GM12873 (cell line): ENCODE measurements at regions not wholly inside any gene's neighbourhood (a gene's known extent, or its start where the extent isn't known, plus 50 kb on each side); places are given as distances from the start of the nearest gene placed in this dataset.

Experiments
- CTCF ChIP-seq: IDR thresholded peaks from 2 replicates; pipeline ENCODE4 v1.5.1; 2012; ENCODE audit warnings: low read depth, mild to moderate bottlenecking, moderate library complexity, low read length, control low read depth; ENCODE audit not compliant: insufficient read depth; ENCODE audit errors: missing control alignments

- TF ChIP-seq CTCF: no peak
Observed at GRCh38 chr2:195300631-195301030, 356.4 kb upstream of the SLC39A10 start.

GRCh38 chr2:195299600-195299999, 357.4 kb upstream of the SLC39A10 start:
- TF ChIP-seq CTCF: no peak

- no peak for TF ChIP-seq CTCF
Observed at GRCh38 chr2:195296490-195296889, 360.5 kb upstream of the SLC39A10 start.

GRCh38 chr2:195289081-195289480, 367.9 kb upstream of the SLC39A10 start:
- TF ChIP-seq CTCF: no peak

- TF ChIP-seq CTCF: no peak
Observed at GRCh38 chr2:195279840-195280427, 377.1 kb upstream of the SLC39A10 start.

- TF ChIP-seq CTCF: no peak
Observed at GRCh38 chr2:195270466-195271039, 386.5 kb upstream of the SLC39A10 start.

- no peak for TF ChIP-seq CTCF
Observed at GRCh38 chr2:195269220-195269619, 387.8 kb upstream of the SLC39A10 start.
